Transverse colon (tissue), 4 donors: ENCODE measurements at regions not wholly inside any gene's neighbourhood (a gene's known extent, or its start where the extent isn't known, plus 50 kb on each side); places are given as distances from the start of the nearest gene placed in this dataset.

Experiments used
- DNase-seq: peaks from one replicate; pipeline ENCODE4 v3.0.0-alpha.2; 2019
- H3K27ac ChIP-seq, 4 donors: fragments of 200-600 bp; sonication (generic); 2 replicates each; pipeline ENCODE4 v1.5.1; 2016 to 2018; ENCODE audit warnings: inconsistent platforms in 4 of 4
- H3K27me3 ChIP-seq: fragments of 200-600 bp; sonication (generic); 2 replicates; pipeline ENCODE4 v1.5.1; 2017; ENCODE audit warnings: inconsistent platforms
- H3K36me3 ChIP-seq, 4 donors: fragments of 200-600 bp; sonication (generic); 2 replicates each; pipeline ENCODE4 v1.5.1; 2017 to 2019; ENCODE audit warnings: inconsistent platforms in 4 of 4
- H3K4me1 ChIP-seq, 4 donors: fragments of 200-600 bp; sonication (generic); 2 replicates each; pipeline ENCODE4 v1.5.1; 2017 to 2020; ENCODE audit warnings: inconsistent platforms in 4 of 4
- H3K4me3 ChIP-seq, 4 donors: fragments of 200-600 bp; sonication (generic); 1 replicate in 1 of 4; 2 replicates in 3 of 4; pipeline versions ENCODE4 v1.5.1 to v1.6.1; 2017 to 2019; ENCODE audit warnings: inconsistent platforms in 4 of 4
- H3K9me3 ChIP-seq, 2 donors: fragments of 200-600 bp; sonication (generic); 2 replicates each; pipeline ENCODE4 v1.5.1; 2017 to 2019; ENCODE audit warnings: inconsistent platforms in 2 of 2
- EP300 ChIP-seq: sonication (generic); formaldehyde crosslinking; IDR thresholded peaks from one replicate; pipeline ENCODE4 v1.6.1; 2017; ENCODE audit warnings: antibody characterized with exemption, low read depth
- POLR2A ChIP-seq: fragments of 450-650 bp; IDR thresholded peaks from one replicate; pipeline ENCODE4 v1.6.1; 2016; ENCODE audit warnings: antibody characterized with exemption, mild to moderate bottlenecking, moderate library complexity
- POLR2AphosphoS5 ChIP-seq, 3 donors: sonication (generic); formaldehyde crosslinking; IDR thresholded peaks; one replicate each; pipeline ENCODE4 v1.6.1; 2016; ENCODE audit warnings: antibody characterized with exemption in 3 of 3
- WGBS, 2 donors: methylation state at CpG; one replicate each; pipeline ENCODE4 v1.1.5; 2018; ENCODE audit warnings: low coverage in 1 of 2; 5-methylcytosine and 5-hydroxymethylcytosine counted together
- in situ Hi-C, 4 donors: fragments of 200-750 bp; cut with MboI; loops; one replicate each; pipeline versions ENCODE4 v1.15.0 to v1.15.1; 2017; ENCODE audit warnings: low sequenced_read_pairs in 3 of 4, low pct_ligation_motif_present in 1 of 4, low pct_unique_long_range_greater_than_20kb in 1 of 4
- intact Hi-C: fragments of 100-400 bp; cut with DNase I; formaldehyde crosslinking; loops from one replicate; pipeline ENCODE4 v1.15.1; 2023; ENCODE audit warnings: low total_unique reads
- TF ChIP-seq, protein P1 (sequence below), 5 experiments: fragments of 200-600 bp in 3 of 5; fragments of 450-650 bp in 2 of 5; sonication (generic) in 3 of 5; IDR thresholded peaks; 1 replicate in 2 of 5; 2 replicates in 3 of 5; pipeline ENCODE4 v1.5.1; 2016 to 2017; ENCODE audit warnings: antibody characterized with exemption in 5 of 5, inconsistent platforms in 3 of 5, mild to moderate bottlenecking in 2 of 5, moderate library complexity in 1 of 5

DNA sequence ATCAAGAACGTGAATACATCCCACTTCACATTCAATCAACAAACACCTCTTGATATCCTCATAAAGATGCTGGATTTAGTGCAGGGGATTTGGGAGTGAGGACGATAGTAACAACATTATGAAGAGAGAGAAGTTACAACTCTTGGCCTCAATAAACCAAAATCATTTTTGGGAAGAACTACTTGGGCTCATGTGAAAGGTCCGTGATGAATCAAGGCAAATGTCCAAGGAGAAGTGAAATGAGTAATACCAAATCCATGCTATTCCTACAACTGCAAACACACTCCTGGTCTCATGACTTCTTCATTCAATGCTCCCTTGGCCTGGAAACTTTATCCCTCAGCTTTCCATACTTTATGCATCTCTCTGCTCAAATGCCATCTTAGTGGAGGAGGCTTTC lies 162.0 kb upstream of the LMNTD1 start:
- in situ Hi-C loops (no loop called here), intact Hi-C loops (no loop called here)
- no peak for TF ChIP-seq POLR2AphosphoS5 (IDR thresholded peaks at IDR 0.05)
- TF ChIP-seq, protein P1, sequence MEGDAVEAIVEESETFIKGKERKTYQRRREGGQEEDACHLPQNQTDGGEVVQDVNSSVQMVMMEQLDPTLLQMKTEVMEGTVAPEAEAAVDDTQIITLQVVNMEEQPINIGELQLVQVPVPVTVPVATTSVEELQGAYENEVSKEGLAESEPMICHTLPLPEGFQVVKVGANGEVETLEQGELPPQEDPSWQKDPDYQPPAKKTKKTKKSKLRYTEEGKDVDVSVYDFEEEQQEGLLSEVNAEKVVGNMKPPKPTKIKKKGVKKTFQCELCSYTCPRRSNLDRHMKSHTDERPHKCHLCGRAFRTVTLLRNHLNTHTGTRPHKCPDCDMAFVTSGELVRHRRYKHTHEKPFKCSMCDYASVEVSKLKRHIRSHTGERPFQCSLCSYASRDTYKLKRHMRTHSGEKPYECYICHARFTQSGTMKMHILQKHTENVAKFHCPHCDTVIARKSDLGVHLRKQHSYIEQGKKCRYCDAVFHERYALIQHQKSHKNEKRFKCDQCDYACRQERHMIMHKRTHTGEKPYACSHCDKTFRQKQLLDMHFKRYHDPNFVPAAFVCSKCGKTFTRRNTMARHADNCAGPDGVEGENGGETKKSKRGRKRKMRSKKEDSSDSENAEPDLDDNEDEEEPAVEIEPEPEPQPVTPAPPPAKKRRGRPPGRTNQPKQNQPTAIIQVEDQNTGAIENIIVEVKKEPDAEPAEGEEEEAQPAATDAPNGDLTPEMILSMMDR (IDR thresholded peaks at IDR 0.05): no peak
- no peak for TF ChIP-seq EP300
- TF ChIP-seq POLR2A: no peak
- H3K27ac ChIP-seq: no peak overlapping the region
- no peaks in the 10 kb centered on the region for H3K4me1 ChIP-seq
- H3K9me3 ChIP-seq: peaks cover 7 to 8% of the 10 kb centered on the region in 2 donors
- no peaks in the 10 kb centered on the region for H3K36me3 ChIP-seq
- no peak for DNase-seq
- WGBS, 2 donors: 63 to 80% methylated on average over 1 to 3 of the region's 3 CpGs
- H3K27me3 ChIP-seq: no peaks in the 10 kb centered on the region
- H3K4me3 ChIP-seq: no peak overlapping the region

DNA sequence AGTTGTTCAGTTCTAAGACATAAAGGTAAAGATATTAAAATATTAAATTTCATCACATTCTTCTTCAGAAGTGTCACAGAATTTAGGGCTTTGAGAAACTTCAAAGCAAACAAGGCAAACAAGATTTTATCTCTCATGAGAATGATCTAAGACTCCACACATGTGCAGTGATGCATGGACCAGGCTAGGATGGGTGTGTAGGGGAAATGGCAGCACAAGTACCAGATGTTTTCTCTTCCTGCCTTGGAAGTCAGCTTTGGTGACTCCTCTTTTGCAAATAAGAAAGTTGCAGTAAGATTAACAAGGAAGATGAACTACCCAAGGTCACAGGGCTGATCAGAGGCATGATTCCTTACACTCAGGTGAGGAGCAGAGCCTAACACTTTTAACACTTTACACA lies 163.8 kb upstream of the LMNTD1 start:
- Histone ChIP-seq H3K9me3 (no peaks in the 10 kb centered on the region), H3K36me3 (no peaks in the 10 kb centered on the region), H3K4me3 (no peak overlapping the region), H3K4me1 (no peaks in the 10 kb centered on the region), H3K27me3 (no peaks in the 10 kb centered on the region), H3K27ac (no peak overlapping the region)
- no peak for DNase-seq
- in situ Hi-C loops (no loop called here), intact Hi-C loops (no loop called here)
- TF ChIP-seq POLR2AphosphoS5 (IDR thresholded peaks at IDR 0.05): no peak
- TF ChIP-seq EP300: no peak
- TF ChIP-seq POLR2A: no peak
- TF ChIP-seq, protein P1 (IDR thresholded peaks at IDR 0.05): no peak

DNA sequence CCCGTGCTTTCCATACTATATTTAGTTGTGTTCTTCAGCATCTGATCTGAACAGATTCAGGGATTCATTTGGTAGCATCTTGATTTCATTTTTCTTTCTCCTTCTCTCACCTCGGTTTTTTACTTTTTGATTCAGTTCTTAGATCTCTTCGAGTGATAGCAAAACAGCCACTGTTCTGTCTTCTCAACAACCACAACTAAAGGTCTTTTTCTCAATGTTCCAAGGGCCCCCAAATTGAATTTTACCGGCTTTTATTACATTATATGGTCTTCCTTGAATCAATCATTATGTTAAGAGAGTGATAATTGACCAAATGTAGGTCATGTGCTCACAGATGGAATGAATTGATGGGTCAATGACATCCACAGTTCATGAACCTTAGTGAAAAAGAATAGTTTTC lies 164.5 kb upstream of the LMNTD1 start:
- Histone ChIP-seq H3K27me3 (no peaks in the 10 kb centered on the region), H3K4me1 (no peaks in the 10 kb centered on the region), H3K27ac (no peak overlapping the region), H3K4me3 (no peak overlapping the region), H3K9me3 (no peaks in the 10 kb centered on the region), H3K36me3 (no peaks in the 10 kb centered on the region)
- TF ChIP-seq, protein P1 (IDR thresholded peaks at IDR 0.05): no peak
- TF ChIP-seq POLR2AphosphoS5 (IDR thresholded peaks at IDR 0.05) (no peak), POLR2A (no peak), EP300 (no peak)
- in situ Hi-C loops (no loop called here), intact Hi-C loops (no loop called here)
- no peak for DNase-seq
- 74 to 75% methylated on average over 3 to 4 of the region's 4 CpGs for WGBS, 2 donors

DNA sequence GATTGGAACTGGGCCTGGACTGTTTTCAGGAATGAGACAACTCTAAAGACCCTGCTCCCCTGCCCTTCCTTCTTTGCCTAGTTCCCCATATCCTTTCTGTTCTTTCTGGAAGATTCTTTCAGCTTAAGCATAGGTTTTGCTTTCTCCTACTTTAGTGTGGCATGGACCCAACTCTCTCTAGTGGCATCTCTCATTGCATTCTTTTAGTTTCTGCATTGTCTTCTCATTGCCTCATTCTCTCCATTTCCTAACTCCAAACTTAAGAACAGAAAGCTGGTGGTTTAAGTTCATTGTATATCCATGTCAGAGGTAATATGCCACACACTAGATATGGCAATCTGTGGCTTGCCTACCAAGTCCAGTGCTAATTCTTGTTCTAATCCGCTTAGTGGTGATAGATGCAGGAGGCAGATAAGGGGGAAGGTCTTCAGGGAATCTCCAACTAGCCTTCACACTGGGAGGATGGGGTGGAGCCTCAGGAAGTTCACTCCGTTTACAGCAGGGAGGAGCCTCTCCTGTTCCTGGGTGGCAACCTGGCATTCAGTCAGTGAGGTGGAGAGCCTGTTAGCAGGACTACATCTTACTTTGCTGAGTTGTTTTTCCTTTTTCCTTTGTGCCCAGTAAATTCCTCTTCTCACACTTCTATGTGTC lies 165.1 kb upstream of the LMNTD1 start:
- WGBS, 2 donors: 58% methylated on average over 2 of the region's 2 CpGs; no CpG with 5 or more reads in 1 of the 2 donors
- Histone ChIP-seq H3K27ac (no peak overlapping the region), H3K9me3 (no peaks in the 10 kb centered on the region), H3K4me1 (no peaks in the 10 kb centered on the region), H3K27me3 (no peaks in the 10 kb centered on the region), H3K36me3 (no peaks in the 10 kb centered on the region), H3K4me3 (no peak overlapping the region)
- no peak for DNase-seq
- TF ChIP-seq POLR2A (no peak), EP300 (no peak), POLR2AphosphoS5 (IDR thresholded peaks at IDR 0.05) (no peak)
- in situ Hi-C loops: no loop called here
- intact Hi-C loops: no loop called here

DNA sequence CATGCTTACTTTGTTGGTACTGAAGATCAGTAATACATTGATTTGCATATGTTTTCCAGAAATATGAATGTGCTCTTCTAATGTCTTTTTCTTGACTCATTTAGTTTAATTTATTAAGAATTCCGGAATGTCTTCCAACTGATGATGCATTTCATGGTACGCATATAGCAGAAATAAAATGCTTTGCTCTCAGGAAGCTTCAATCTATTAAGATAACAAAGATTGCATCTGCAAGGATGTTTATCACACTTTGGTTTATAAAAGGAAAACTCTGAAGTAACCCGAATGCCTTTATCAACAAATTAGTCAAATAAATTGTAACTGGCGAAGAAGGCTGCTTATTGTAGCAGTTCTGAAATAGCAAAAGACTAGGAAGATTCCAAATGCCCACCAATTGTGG lies 166.4 kb upstream of the LMNTD1 start:
- intact Hi-C loops: no loop called here
- no peaks in the 10 kb centered on the region for H3K36me3 ChIP-seq
- WGBS, 2 donors: 82 to 88% methylated on average over 4 of the region's 4 CpGs
- in situ Hi-C loops: no loop called here
- DNase-seq: no peak
- no peaks in the 10 kb centered on the region for H3K27me3 ChIP-seq
- H3K27ac ChIP-seq: no peak overlapping the region
- H3K4me3 ChIP-seq: no peak overlapping the region
- H3K9me3 ChIP-seq: no peaks in the 10 kb centered on the region
- H3K4me1 ChIP-seq: peaks cover 0 to 4% (median 0%) of the 10 kb centered on the region in 4 donors
- TF ChIP-seq POLR2A (no peak), POLR2AphosphoS5 (IDR thresholded peaks at IDR 0.05) (no peak), EP300 (no peak)
- TF ChIP-seq, protein P1 (IDR thresholded peaks at IDR 0.05): no peak
